HG03135 (cell line): ENCODE measurements at regions not wholly inside any gene's neighbourhood (a gene's known extent, or its start where the extent isn't known, plus 50 kb on each side); places are given as distances from the start of the nearest gene placed in this dataset.
"Not testable (repeated sequence)": the region's sequence is repeated elsewhere in the genome, so short reads cannot be mapped to it uniquely, and the experiment has no call there.

ENCODE experiments used
- ATAC-seq: cut with Tn5 transposase; IDR thresholded peaks from one replicate; pipeline ENCODE4 v1.9.1; 2021; ENCODE audit warnings: mild to moderate bottlenecking, moderate library complexity; ENCODE audit not compliant: unreplicated experiment

DNA sequence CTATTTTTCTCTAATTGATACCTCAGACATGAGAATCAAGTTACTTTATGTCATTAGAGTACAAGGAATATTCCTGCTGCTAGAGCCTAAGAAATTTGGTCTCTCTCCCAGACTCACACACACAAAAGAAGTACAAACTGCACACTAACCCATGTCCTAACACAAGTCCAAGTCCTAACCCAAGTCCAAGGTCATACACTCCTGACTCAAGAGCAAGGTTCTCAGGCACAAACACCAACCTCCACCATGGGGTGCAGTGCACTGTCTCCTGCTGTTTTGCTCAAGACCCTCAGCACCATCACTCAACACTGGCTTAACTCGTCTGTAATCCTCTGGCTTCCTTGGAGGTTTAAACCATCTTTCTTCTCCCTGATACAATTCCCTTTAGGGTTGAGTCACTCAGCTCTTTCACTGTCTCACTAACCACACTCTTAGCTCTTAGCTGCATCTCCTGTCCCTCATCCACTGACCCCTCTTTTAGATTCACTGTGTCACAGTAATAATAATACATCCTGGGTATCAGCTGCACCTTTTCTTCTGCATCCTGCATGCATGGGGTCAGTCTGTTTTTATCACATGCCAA is 129.8 kb downstream of the BCL2L11 start:
- no peak for ATAC-seq

DNA sequence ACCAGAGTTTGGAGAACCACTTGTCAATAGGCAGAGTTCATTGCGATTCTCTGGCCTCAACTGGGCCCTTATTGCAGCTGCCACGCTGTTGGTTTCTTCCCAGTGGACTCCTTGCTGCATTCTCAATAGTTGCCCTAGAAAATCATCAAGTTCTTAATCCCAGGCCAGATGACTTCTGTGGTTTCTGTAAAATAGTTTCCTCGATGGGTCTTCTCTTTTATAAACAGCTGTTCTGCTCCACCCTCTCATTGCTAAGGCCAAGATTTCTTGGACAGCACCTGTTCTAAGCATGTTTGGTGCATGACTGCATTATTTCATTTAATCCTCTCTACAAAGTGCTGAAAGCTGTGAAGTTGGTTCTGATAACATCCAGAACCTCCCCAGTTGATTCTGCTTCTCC is 131.0 kb downstream of the BCL2L11 start:
- no peak for ATAC-seq

DNA sequence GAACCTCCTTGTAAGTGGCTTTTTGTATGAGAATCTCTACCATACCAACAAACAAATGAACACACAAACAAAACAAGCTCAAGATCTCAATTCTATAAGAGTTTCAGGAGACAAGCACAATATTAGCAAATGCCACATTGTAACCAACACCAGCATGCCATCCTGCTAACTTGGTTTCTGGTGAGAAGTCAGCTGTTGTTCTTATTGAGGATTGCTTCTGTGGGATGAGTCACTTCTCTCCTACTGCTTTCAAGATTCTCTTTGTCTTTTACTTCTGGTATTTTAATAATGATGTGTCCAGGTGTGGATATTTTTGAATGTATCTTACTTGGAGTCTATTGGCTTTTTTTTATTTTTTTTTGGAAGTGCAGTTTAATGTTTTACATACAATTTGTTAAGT is 131.7 kb downstream of the BCL2L11 start:
- no peak for ATAC-seq

DNA sequence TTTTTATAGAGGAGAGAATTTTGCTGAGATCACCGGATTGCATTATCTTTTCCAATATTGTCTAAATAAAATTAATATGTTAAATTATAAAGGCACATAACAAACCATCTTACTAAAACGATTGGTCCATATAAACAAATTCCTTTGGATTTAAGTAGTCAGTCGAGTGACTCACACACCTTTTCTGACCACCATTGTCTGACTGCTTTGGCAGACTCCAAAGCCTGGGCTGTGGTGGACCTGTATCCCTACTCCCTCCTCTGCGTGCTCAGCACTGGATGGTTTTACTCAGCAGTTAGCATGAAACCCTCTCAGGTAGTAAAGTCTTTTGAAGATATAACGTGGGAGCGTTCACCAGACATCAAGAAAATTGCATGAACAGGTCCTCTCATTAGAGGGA is 134.2 kb downstream of the BCL2L11 start:
- ATAC-seq, result not testable (repeated sequence)

DNA sequence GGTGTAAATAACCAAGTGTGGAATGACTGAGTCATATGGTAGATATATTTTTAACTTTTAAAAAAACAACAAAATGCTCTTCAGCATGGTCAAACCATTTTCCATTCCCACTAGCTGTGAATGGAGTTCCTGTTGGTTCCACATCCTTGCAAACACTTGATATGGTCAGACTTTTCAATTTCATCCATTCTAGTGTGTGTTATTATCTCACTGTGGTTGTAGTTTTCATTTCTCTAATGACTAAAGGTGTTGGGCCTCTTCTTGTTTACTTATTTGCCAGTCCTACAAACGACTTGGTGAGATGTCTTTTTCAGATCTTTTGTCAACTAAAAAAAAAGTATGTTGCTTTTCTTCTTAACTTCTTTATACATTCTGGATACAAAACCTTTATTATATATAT is 135.9 kb downstream of the BCL2L11 start:
- not testable (repeated sequence) for ATAC-seq

DNA sequence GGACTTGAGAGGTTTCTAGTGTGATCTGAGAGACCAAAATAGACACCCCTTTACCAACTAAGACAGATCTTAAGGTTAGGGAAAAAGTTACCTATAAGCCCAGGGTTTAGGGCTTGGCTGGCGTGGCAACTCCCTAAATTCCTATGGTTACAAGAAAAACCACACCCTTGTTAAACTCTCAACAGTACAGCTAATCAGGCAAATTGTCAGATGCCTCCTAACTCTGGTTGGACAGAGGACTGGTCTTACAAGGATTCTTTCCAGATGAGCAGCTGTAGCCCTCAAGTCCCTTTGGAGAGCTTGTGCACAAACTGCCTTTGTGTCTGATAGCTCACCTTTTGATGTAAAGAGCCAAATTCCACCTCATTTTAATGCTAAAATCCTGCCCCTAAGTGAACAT is 136.9 kb downstream of the BCL2L11 start:
- not testable (repeated sequence) for ATAC-seq

DNA sequence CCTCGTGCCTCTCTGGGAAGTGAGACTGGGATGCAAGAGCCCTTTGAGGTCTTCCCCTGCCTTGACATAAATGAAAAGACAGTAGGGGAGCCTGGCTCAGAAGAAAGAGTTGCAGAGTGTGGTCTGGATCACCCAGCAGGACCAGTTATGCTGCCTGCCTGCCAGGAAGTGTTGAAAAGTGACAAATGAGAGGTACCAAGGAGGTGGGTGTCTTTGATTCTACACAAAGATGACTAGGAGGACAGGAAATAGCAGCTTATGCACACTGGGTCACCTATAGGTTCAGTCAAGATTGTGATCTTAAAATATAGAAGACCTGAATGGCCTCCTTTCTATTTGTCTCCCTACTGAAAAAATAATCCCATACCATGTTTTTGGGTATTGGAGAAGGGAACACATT is 137.6 kb downstream of the BCL2L11 start:
- not testable (repeated sequence) for ATAC-seq

DNA sequence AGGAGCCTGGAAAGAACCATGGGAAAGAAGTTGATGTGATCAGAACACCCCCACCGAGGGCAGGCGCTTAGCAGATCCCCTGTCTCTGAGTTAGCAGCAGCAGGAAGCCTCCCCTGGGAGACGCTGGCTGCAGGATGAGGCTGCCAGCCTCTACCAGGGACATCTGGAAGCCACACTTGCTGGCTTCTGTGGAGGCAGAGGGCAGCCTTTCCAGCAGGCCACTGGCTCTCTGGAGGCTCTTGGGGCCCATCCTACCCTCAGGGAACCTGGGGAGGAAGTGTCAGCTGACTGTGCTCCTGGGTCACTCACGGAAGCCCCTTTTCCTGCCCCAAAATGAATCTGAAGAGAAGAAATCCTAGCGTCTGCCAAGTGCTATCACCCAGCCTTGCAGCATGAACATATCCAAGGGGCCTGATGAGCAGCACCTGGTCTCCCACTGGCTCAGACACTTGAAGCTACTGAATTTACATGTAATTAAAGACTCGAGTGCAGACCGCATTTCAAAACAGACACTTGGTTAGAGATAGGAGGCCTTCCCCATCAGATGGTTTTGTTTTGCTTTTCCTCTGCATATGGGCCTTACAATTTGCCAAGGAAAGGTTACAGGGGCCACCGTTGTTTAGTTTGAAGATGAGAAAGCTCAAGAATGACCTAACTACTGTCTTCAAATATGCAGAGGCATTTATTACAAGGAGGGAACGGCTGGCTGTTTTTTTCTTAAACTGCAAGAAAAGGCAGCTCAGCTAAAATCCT is 142.1 kb downstream of the BCL2L11 start:
- not testable (repeated sequence) for ATAC-seq

DNA sequence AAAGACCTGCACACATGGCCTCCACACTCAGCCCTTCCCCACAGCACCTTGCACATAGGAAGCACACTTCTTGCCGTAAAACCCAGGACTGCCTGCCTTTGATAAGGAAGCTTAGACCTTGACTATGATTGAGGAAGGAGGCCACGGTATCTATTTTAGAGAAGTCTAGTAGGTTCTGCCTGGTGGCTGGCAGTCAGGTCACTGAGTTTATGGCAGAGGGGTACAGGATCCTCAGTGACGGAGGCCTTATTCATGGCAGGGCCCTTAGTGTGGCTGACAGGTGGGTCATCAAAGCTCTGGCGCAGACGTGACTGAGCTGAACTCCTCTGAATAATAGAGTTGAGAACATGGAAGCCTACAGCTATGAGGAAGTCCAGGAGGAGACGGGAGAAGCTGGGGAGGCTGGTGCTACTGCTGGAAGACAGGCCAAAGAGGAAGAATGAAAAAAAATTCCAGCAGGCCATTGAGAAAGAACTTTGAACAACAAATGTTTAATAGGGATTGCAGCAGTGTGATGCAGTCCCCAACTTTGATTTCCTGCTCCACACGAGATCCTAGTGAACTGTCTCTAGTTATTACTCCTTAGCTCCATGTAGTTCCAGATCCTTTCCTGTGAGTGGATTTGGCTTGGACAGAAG is 142.8 kb downstream of the BCL2L11 start:
- ATAC-seq, result not testable (repeated sequence)

DNA sequence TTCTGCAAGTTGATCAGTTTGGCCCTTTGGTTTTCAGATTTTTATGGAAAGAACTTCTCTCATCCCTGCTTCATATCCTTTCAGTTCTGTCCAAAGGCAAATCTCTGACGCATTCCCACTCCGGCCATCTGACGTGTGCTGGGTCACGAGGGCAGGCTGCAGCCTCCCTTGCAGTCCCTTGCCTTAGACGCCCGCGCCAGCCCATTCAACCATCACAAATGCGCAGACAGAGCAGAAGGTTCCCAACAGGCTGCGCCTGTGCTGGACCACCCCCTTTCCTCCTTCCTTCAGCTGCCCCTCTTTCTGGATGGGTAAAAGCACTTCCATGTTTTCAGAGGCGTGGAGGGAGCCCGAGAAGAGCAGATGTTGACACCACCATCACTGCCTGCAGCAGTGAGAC is 144.2 kb downstream of the BCL2L11 start:
- ATAC-seq, result not testable (repeated sequence)

DNA sequence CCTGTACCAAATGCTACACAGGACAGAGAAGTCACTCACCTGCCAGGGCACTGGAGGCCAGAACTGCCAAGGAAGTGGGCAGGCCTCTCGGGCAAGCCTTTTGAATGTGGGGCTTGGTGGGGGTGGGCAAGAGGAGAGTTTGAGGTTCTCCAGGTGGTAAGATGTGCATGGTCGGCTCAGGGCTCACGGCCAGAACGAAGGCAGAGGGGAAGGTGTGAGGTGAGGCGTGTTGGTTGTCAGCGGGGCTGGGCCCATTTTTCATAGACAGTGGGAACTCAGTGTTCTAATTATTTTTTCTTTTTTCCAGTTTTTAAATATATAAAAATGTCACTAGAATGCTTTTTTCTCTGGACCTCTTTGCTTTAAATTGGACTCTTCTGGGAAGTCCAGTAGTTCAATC is 145.8 kb downstream of the BCL2L11 start:
- ATAC-seq, result not testable (repeated sequence)

DNA sequence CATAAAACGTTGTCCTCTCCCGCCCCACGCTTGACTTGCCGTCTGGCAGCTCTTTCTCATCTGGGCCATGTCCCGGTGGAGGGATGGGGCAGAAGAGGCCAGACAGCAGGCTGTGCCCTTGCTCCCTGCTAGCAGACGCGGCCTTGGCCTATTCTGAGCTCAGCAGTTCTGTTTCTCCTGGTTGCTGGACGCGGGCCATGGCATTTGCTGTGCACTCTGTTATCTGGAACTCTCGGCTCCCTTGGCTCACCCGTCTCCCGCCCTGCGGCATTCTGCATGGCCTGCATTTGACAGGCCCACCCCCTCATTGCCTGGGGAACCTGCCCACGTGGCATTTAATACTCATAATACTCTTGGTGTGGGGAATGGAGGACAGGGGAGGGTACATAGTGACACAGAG is 146.3 kb downstream of the BCL2L11 start:
- ATAC-seq, result not testable (repeated sequence)

DNA sequence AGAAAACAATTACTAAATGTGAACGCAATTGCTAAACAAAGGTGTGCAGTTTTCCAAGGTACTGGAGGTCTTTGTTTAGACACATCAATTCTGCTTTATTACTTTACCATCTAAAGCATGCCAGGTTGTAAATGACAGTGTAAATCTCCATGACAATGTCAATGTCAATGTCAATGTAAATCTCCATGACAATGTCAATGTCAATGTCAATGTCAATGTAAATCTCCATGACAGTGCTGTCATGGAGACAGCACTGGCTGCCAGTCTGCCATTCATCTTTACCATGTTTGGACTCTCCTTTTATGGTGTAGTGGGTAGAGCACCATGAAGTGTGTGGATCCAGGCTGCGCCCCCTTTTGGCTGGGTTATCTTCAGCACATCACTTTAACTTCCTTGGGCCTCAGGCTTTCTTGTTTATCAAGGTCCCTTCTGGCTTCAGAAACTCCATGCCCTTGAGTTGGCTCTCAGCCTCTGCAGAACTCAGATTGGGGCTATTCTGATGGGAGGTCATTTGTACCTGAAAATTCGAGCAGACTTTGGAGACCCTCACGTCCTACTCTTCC is 149.1 kb downstream of the BCL2L11 start:
- not testable (repeated sequence) for ATAC-seq

DNA sequence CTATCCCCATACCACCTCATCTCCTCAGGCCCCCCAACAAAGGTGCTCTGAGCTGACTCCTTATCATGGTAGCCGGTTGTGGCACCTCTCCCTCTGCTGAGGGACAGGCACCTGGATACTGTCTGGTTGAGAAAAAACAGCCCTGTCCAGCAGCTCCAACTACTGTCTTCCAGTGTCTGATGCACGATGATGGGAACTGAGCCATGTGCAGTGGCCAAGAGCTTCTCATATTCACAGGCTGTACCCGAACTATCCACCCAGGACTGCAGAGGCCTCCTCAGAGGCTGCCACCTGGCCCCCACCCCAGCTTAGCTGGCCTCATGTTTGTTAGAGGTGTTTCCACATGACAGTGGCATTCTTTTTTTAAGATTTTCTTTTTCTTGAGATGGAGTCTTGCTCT is 149.9 kb downstream of the BCL2L11 start:
- ATAC-seq, result not testable (repeated sequence)

DNA sequence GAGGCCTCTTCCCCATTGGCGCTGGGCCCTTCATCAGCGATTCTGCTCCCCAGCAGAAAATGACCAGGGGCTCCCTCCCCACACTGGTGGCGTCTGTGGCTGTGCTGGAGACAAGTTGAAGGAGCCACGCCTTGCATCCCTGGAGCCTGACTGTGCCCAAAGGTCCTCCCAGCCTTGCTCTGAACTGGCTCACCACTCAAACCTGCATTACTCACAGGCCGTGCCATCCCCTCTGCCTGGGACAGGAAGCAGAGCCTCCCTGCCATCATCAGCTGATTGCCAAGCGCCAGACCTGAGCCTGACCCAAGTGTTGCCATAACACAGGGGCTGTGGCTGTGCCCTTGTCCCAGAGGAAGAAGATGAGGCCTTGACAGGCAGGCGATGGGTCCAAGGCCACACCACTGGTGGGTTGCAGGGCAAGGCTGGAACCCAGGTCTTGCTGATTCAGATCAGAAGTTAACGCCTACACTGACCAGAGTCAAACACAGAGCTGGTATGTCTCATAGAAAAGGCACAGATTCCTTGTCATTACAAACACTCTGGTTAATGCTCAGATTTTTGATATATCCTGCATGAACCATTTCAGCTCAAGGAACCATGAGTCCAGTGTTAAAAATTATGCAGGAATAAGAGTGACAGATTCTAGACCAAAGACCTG is 151.1 kb downstream of the BCL2L11 start:
- ATAC-seq, result not testable (repeated sequence)

DNA sequence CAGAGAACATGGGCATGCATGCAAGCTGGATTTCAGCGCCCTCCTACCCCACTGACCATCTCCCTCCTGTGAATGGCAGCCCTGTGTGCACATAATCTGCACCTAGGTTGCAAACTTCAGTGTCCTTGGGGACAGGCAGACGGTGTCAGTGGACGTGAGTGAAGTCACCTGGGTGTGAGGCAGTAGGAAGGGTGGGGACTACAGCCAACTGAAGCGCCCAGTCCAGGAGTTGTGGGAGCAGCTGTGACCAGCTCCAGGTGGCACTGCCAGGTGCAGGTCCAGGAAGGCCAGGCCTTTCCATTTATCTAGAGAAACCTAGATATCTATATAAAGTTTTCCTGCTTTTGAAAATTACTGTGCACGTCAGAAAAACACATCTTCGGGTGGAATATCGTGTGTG is 152.3 kb downstream of the BCL2L11 start:
- not testable (repeated sequence) for ATAC-seq

DNA sequence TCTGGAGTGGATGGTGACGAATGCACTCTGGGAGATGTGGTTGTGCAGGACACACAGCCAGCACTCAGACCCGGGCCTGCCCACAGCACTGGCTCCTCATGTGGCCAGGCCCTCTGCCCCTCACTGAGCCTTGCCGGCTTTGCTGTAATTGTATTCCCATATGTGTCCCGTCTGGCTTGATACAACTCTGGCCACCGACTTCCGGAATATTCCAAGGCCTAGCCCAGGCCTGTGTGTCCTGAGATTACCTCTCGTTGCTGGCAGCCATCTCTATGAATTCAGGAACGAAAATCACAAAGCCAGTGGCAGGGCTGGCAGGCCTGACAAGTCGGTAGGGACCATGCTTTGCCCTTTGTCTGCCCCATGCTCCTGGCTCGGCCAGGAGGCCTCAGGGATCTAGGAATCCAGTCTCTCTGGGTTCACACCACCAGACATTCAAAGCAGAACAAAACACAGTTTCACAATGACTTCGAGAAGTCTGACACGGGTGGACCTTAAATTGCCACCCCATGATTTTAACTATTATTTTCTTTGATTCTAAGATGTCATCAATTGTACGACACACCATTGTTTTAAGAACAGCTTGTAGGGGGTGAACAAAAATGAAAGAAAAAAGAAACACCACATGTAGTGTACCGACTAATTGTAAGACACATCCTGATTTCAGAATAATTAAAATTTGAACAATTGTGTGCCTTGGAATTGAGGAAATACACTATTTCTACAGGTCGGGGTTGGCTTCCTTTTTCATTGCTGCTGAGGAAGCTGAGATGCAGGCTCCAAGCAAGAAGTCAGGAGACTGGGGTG is 154.5 kb downstream of the BCL2L11 start:
- not testable (repeated sequence) for ATAC-seq

DNA sequence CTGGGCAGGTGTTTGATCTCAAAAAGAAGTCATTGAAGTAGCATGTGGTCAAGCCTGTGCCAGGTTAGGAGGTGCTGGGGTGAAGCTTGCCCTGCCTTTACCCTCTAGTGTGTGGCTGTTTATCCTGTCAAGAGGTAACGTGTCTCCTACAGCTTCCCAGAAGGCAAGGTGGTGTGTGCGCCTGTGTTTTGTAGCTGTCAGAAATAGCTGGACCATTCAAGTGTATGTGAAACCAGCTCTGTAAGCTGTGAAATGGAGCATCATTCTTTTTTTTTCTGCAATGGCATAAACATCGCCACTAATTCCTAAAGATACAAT is 155.1 kb downstream of the BCL2L11 start:
- not testable (repeated sequence) for ATAC-seq

DNA sequence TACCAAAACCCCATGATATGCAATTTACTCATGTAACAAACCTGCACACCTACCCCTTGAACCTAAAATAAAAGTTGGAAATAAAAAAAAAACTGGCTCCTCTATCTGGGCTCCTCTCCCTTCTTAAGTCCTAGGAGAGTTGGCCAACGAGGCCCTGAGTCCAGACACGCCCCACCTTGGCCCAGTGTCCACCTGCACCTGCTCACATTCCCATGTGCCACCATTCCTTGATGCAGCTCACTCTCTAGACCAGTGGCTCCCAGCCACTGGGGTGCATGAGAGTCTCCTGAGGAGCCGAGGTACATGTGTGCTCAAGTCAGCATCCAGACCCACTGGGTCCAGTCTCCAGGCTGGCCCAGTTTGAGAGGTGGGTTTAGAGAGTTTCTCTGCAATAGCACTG is 157.4 kb downstream of the BCL2L11 start:
- ATAC-seq, result not testable (repeated sequence)

DNA sequence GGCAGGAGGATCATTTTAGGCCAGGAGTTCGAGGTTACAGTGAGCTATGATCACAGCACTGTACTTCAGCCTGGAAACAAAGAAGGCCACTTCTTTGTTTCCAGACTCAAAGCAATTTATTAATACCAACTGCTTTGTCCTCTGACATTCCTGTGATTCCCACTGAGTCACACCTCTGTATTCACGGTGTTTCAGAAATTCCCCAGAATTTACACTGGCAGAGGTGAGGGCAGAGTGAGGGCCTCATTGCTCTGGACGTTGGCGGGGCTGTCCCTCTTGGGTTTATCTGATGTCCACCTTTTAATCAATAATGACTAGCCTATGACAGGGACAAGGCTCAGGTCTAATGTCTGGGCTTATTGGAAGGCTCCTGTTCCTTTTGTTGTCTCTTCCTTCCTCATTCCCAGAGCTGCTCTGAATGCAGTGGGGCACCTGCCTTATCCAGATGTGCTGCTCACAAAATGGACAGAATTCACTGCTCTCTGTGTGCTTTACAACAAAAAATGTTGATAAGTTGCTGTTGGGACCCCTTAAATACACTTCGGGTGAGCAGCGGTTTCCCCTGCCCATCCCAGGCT is 160.1 kb downstream of the BCL2L11 start:
- ATAC-seq, result not testable (repeated sequence)
